Loucy (cell line): ENCODE measurements at regions not wholly inside any gene's neighbourhood (a gene's known extent, or its start where the extent isn't known, plus 50 kb on each side); places are given as distances from the start of the nearest gene placed in this dataset.

Source experiments
- CTCF ChIP-seq: fragments of 200-600 bp; sonication (generic); conservative IDR thresholded peaks from 2 replicates; pipeline ENCODE4 v1.5.1; 2014; ENCODE audit warnings: mild to moderate bottlenecking, antibody characterized with exemption, low read length
- EZH2phosphoT487 ChIP-seq: fragments of 200-600 bp; IDR thresholded peaks from 2 replicates; pipeline ENCODE4 v1.6.1; 2018; ENCODE audit warnings: antibody characterized with exemption, mild to moderate bottlenecking, moderate library complexity, borderline replicate concordance

GRCh38 chr1:81380436-81380835 lies 420.3 kb upstream of the ADGRL2 start:
- TF ChIP-seq CTCF (no peak), EZH2phosphoT487 (no peak)
